HG03103 (cell line): ENCODE measurements at regions not wholly inside any gene's neighbourhood (a gene's known extent, or its start where the extent isn't known, plus 50 kb on each side); places are given as distances from the start of the nearest gene placed in this dataset.
"Not testable (repeated sequence)": the region's sequence is repeated elsewhere in the genome, so short reads cannot be mapped to it uniquely, and the experiment has no call there.

Experiments used
- ATAC-seq: cut with Tn5 transposase; IDR thresholded peaks from one replicate; pipeline ENCODE4 v1.9.1; 2021; ENCODE audit warnings: low read depth; ENCODE audit not compliant: unreplicated experiment

DNA sequence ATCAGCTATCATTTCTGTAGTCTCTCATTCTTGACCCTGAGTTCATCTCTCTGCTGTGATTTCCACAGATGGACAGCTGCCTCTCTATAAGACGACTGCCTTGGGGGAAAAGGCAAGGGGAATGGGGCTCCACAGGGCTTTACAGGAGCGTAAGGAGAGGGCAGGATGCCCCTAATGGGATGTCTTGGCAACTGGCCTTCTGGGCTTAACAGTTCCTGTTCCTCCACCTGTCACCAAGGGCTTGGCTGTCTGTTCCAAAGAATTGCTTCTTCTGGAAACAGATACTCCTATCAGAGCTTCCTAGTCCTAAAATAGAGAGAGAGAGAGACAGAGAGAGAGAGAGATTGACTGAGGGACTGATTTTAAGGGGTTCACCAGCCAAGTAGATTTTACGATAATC, 181.9 kb downstream of the TMEM200A start:
- no peak for ATAC-seq

- no peak for ATAC-seq
Measured at GRCh38 chr6:130557481-130558112, 191.8 kb downstream of the TMEM200A start.

DNA sequence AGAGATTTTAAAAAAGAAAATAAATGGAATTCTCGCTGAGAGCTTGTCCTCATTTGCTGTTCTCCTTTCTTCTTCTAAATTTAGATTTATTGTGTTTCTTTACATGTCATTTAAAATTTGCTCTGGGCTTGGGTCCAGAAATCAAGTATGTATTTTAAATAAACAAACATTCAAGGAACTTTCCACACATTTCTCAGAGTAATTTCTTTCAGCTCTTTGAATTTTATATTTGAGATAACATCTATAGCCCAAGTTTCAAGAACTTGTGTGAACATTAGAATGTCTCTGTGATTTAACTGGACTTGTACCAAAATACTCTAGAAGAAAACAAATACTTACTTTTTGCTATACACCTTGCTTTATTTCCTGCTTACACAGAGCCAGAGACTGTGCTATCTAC, 192.3 kb downstream of the TMEM200A start:
- no peak for ATAC-seq

GRCh38 chr6:130559166-130559565, 193.3 kb downstream of the TMEM200A start:
- ATAC-seq = no peak

- no peak for ATAC-seq
Measured at GRCh38 chr6:130560231-130560630, 194.4 kb downstream of the TMEM200A start.

DNA sequence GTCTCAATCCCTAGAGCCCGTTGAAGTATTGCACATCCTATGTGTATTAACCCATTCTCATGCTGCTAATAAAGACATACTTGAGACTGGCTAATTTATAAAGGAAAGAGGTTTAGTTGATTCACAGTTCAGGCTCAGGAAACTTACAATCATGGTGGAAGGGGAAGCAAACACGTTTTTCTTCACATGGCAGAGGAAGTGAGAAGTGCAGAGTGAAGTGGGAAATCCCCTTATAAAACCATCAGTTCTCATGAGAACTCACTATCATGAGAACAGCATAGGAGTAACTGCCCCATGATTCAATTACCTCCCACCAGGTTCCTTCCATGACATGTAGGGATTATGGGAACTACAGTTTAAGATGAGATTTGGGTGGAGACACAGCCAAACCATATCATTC, 195.3 kb downstream of the TMEM200A start:
- not testable (repeated sequence) for ATAC-seq

GRCh38 chr6:130565696-130566095, 199.9 kb downstream of the TMEM200A start:
- ATAC-seq = no peak

GRCh38 chr6:130574146-130574545, 208.3 kb downstream of the TMEM200A start:
- no peak for ATAC-seq

DNA sequence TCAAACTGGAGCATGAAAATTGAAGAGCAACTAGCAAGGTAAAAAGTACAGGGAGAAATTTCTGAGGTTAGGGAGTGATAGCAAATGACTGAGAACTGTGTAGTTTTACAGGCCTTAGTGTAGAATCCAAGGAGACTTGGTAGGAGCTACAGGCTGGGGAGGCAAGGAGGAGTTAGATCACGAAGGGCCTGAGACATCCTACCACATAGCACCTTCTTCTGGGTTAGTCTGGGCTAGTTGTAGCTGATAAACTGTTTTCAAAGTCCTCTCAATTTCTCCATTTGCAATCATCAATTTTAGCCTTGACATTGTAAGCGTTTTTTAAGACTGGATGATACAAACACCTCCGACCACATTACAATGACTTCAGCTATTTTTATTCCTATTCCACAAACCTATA, 209.7 kb downstream of the TMEM200A start:
- ATAC-seq = peak; percentile 23

GRCh38 chr6:130575971-130576370, 210.2 kb downstream of the TMEM200A start:
- peak; percentile 99 for ATAC-seq

DNA sequence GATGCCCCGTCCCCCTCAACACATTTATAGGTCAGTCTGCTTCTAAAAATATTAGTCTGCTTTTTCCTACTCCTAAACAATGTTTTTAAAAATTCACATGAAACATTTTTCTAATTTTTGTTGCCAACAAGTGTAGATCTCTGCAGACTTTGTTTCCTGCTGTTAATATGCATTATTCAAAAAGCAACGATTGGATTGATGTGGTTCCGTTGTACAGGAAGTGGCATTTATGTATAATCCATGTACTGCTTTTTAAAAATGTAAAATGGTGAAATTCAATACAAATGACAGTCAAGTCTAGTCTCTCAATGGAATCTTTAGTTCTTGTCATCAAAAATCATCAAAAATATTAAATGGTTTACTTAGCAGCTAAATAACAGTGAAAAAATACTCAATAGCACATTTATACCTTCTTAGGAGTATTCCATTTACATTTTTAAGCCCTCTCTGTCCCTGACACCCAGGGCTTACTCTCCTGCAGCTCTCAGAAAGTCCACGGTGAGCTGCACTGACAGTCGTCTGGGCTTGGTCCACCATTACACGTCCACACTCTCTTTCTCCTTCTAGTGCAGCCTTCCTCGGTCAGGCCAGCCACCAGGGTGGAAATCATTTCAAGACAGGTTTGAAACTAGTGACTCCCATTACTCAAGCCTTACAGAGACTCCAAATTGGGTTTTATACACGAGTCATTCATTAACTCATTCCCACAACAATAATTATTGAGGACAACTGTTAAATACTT, 211.5 kb downstream of the TMEM200A start:
- ATAC-seq = no peak

GRCh38 chr6:130578713-130579112, 212.9 kb downstream of the TMEM200A start:
- no peak for ATAC-seq

- no peak for ATAC-seq
Measured at GRCh38 chr6:130583268-130583667, 217.5 kb downstream of the TMEM200A start.

GRCh38 chr6:130585587-130585986, 219.8 kb downstream of the TMEM200A start:
- ATAC-seq = no peak

- no peak for ATAC-seq
Measured at GRCh38 chr6:130587778-130588520, 222.1 kb downstream of the TMEM200A start.

DNA sequence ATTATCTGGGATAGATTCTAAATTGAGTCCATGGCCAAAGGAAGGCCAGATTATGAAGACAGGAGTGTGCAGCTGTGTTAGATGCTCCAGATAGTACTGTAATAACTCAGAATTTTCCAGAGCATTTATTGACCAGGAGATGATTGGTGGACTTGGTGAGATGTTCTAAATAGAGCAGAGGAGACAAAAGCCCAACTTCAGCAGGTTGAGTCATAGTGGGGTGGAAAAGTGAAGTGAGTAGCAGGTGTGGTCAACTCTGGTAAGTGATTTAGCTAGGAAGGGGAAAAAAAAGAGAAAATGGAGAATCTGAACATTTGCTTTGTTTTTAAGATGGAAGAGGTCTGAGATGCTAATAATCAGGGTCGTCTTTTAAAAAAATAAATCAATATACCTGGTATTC, 227.4 kb downstream of the TMEM200A start:
- no peak for ATAC-seq

DNA sequence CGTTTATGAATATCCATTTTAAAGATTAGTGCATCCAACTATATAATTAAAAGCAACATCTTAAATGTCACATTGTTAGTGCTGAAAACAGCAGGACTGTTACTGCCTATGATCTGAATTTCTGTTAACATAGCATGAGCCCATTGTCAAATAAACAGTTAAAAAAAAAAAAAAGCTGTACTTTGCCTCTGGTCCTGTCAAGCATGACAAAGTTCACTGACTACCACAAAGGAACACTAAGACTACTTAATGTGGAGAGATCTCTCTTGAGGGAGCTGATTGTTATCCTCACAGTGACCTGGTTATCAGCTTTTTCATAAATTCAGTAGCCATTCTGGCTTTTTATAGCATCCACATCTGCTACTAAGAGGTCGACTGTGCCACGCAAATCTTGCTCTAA, 228.1 kb downstream of the TMEM200A start:
- ATAC-seq = no peak

GRCh38 chr6:130598021-130598989, 228.9 kb upstream of the SMLR1 start:
- ATAC-seq = no peak

DNA sequence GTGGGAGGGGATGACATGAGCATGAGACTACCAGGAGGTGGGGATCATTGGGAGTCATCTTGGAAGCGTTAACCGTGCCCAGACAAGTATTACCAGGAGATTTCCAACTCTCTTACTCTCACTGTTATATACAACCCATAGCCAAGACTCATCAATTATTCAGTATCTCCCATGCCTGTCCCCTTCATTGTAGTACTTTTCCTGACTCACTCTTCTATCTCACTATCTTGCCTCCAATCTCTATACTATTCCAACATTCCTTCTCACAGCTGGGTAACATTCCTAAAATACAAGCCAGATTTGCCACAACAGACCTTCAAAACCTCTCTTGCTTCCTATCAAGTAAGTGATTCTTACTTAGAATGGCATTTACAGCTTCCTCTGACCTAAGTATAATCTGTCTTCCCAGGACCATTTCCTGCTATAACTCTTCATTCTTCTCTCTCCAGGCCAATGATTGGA, 226.3 kb upstream of the SMLR1 start:
- no peak for ATAC-seq

GRCh38 chr6:130602151-130602770, 224.9 kb upstream of the SMLR1 start:
- ATAC-seq = no peak
